ENCODE measurements at regions not wholly inside any gene's neighbourhood (a gene's known extent, or its start where the extent isn't known, plus 50 kb on each side); places are given as distances from the start of the nearest gene placed in this dataset.
A peak's percentile ranks its signal among the peaks of the same experiment; 100 is the strongest.

DNA sequence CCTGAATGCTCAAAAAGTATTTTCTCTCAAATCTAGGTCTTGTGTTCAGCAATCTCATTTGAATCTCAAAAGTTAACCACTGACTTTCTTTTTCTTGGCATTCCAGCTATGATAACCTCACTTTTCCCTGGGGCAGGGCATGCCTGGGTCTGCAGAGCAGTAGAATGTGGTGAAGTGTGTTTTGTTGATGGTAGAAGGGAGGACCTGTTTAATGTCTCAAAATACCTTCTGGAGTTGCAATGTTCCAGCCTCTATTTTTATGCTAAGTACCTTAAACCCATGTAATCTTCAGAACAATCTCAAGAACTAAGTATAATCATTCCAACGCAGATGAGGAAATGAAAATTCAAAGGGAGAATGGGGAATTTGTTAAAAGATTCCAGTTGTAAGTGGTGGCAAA, 82.1 kb upstream of the FUT8 start:
- peaks cover 17% of the 10 kb centered on the region for H3K4me1 ChIP-seq
- no peaks in the 10 kb centered on the region for H3K27me3 ChIP-seq (ENCODE audit: low read depth)
- no peak overlapping the region for H3K4me3 ChIP-seq
- H3K36me3 ChIP-seq = no peaks in the 10 kb centered on the region
- intact Hi-C loops (cut with micrococcal nuclease) = no loop called here
- no peak overlapping the region for H3K27ac ChIP-seq (replicated peaks)
- H3K9me3 ChIP-seq (replicated peaks) = no peaks in the 10 kb centered on the region
- DNase-seq = no peak
- TF ChIP-seq, protein P1, sequence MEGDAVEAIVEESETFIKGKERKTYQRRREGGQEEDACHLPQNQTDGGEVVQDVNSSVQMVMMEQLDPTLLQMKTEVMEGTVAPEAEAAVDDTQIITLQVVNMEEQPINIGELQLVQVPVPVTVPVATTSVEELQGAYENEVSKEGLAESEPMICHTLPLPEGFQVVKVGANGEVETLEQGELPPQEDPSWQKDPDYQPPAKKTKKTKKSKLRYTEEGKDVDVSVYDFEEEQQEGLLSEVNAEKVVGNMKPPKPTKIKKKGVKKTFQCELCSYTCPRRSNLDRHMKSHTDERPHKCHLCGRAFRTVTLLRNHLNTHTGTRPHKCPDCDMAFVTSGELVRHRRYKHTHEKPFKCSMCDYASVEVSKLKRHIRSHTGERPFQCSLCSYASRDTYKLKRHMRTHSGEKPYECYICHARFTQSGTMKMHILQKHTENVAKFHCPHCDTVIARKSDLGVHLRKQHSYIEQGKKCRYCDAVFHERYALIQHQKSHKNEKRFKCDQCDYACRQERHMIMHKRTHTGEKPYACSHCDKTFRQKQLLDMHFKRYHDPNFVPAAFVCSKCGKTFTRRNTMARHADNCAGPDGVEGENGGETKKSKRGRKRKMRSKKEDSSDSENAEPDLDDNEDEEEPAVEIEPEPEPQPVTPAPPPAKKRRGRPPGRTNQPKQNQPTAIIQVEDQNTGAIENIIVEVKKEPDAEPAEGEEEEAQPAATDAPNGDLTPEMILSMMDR (IDR thresholded peaks at IDR 0.05; ENCODE audit: borderline replicate concordance) = no peak

DNA sequence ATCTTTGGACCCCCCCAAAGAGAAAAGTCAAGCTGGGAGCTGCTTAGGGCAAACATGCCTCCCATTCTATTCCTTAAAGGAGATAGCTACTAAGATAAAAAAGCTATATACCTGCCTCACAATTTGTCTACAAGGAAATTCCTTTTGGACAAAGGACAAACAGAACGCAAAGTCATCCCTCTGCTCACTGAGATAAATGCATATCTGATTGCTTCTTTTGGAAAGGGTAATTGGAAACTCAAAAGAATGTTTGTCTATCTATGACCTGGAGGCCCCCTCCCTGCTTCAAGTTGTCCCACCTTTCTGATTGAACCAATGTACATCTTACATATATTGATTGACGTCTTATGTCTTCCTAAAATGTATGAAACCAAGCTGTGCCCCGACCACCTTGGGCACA, 80.9 kb upstream of the FUT8 start:
- intact Hi-C loops (cut with micrococcal nuclease) = no loop called here
- Histone ChIP-seq H3K36me3 (no peaks in the 10 kb centered on the region), H3K4me3 (no peak overlapping the region), H3K27me3 (ENCODE audit: low read depth) (no peaks in the 10 kb centered on the region), H3K4me1 (peaks cover 21% of the 10 kb centered on the region), H3K9me3 (replicated peaks) (no peaks in the 10 kb centered on the region), H3K27ac (replicated peaks) (no peak overlapping the region)
- DNase-seq = no peak
- TF ChIP-seq, protein P1 (IDR thresholded peaks at IDR 0.05; ENCODE audit: borderline replicate concordance) = no peak

DNA sequence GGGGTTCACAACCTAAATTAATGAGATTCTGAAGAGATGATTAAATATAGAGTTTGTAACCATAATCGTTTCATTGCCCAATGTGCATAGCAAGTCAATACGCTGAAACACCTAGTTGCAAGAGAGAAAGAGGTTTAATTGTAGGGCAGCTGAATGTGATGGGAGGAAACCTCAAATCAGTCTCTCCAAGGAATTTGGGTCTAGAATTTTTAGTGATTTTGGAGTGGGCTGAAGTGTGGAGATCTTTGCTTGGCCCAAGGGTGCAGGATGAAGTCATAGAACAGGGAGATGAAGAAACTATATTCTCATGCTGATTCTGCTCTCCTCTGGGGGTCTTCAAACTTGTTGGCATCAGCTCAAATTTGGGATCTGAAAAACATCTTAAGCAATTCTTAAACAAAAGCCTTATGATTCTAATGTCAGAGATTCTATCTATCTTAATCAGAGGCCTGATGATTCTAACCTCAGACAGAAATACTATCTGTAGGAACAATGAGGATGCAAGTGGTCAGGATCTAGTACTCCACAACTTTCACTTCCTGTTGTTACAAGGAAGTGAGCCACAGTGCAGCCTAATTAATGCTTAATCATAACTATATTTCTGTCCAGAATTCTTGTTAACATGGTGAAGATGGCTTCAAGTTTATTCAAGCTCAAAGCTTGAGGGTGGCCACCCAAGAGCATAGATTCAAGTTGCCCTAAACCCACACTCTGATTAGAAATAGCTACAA, 80.2 kb upstream of the FUT8 start:
- H3K36me3 ChIP-seq = no peaks in the 10 kb centered on the region
- H3K4me1 ChIP-seq = peaks cover 21% of the 10 kb centered on the region
- H3K9me3 ChIP-seq (replicated peaks) = no peaks in the 10 kb centered on the region
- no peak overlapping the region for H3K27ac ChIP-seq (replicated peaks)
- TF ChIP-seq, protein P1 (IDR thresholded peaks at IDR 0.05; ENCODE audit: borderline replicate concordance) = no peak
- intact Hi-C loops (cut with micrococcal nuclease) = no loop called here
- no peak overlapping the region for H3K4me3 ChIP-seq
- no peak for DNase-seq
- H3K27me3 ChIP-seq (ENCODE audit: low read depth) = no peaks in the 10 kb centered on the region

DNA sequence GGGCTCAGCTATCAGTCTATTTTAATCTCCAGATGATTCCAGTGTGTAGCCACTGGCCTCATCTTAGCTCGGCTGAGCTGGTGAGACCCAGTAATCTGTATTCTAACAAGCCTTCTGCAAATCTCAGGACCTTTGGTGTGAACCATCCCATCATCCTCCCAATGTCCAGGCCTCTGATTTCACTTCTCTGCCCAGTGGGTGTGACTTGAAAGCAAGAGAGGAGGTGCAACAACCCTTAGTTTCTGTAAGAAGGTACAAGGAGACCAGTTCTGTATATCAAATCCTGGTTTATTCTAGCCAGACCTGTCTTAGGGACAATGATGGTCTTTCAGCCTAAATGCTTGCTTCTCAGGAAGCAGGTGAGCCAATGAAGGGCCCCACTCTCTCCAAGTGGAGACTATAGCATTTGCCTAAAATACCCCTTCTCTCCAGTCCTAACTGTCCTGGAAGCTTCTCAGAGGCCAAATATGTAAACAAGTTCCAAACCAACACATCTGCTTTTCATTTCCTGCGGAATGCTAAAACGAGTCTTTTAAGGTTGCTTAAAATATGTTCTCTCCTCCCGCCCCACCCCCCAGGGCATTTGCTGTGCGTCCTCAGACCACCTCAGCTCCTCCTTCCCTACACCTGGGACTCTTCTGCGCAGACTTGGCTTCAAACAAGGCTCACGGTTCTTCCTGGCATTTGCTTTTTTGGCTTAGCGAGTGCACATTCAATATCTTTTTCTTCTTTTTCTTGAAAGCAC, 78.4 kb upstream of the FUT8 start:
- Histone ChIP-seq H3K27me3 (ENCODE audit: low read depth) (no peaks in the 10 kb centered on the region), H3K36me3 (no peaks in the 10 kb centered on the region), H3K4me3 (no peak overlapping the region), H3K27ac (replicated peaks) (peak overlapping the region; percentile 19), H3K4me1 (peaks cover 21% of the 10 kb centered on the region), H3K9me3 (replicated peaks) (no peaks in the 10 kb centered on the region)
- TF ChIP-seq, protein P1 (IDR thresholded peaks at IDR 0.05; ENCODE audit: borderline replicate concordance) = no peak
- DNase-seq = peak; percentile 30
- intact Hi-C loops (cut with micrococcal nuclease) = no loop called here

DNA sequence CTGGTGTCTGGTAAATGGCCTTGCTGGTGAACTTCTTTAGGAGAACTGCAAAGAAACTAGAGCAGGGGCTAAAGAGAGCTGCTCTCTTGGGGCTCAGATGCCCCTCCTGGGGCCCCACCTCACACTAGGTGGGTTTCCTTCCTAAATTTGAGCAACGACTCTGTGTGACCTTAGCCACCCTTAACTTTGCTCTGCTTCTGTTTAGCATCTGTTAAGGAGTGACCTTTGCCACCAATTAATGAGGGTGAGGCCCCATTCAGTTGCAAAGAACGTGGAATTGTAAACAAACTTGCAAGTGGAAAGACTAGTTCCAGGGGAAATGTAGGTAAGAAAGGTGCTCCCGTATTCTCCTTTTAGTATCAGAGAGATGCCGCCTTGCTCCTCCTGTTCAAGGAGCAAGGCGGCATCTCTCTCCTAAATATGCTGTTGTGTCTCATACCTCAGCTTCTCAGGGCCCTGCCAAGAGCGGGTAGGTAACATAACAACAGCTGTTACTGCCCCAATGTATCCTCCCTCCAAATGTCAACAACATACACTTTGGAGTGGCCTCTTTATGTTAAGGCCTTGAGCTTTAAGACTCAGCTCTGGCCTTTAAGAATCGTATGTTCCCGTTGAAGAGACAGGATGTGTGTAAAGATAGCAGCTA, 77.6 kb upstream of the FUT8 start:
- peaks cover 21% of the 10 kb centered on the region for H3K4me1 ChIP-seq
- intact Hi-C loops (cut with micrococcal nuclease) = no loop called here
- H3K27ac ChIP-seq (replicated peaks) = peak overlapping the region; percentile 27

More for the DNA sequence above, 77.6 kb upstream of the FUT8 start:
- DNase-seq = no peak
- no peak overlapping the region for H3K4me3 ChIP-seq
- no peaks in the 10 kb centered on the region for H3K36me3 ChIP-seq
- TF ChIP-seq, protein P1 (IDR thresholded peaks at IDR 0.05; ENCODE audit: borderline replicate concordance) = no peak
- no peaks in the 10 kb centered on the region for H3K9me3 ChIP-seq (replicated peaks)
- no peaks in the 10 kb centered on the region for H3K27me3 ChIP-seq (ENCODE audit: low read depth)
